ENCODE measurements at regions not wholly inside any gene's neighbourhood (a gene's known extent, or its start where the extent isn't known, plus 50 kb on each side); places are given as distances from the start of the nearest gene placed in this dataset.

DNA sequence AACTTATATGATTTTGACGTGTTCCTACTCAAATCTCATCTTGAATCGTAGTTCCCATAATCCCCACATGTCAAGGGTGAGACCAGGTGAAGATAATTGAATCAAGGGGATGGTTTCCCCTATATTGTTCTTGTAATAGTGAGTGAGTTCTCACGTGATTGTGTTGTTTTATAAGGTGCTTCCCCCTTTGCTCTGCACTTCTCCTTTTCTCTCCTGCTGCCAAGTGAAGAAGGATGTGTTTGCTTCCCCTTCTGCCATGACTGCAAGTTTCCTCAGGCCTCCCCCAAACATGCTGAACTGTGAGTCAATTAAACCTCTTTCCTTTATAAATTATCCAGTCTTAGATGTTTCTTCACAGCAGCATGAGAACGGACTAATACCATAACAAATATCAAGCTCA, 83.2 kb downstream of the MANEA start:
- DNase-seq (ENCODE audit: low spot score) (no peak), ATAC-seq (no peak), FAIRE-seq (no peak)
- Histone ChIP-seq H3K36me3 (replicated peaks in 1 of 2; ENCODE audit: control insufficient read depth in 1 of 2, insufficient read depth in 2 of 2, low read length in 2 of 2) (no peaks in the 10 kb centered on the region), H3K4me2 (ENCODE audit: low read depth, low read length) (no peak overlapping the region), H3K4me3 (replicated peaks in 1 of 3; ENCODE audit: insufficient read depth in 1 of 3, low read depth in 2 of 3, low read length in 3 of 3) (no peak overlapping the region), H3K4me1 (ENCODE audit: insufficient read depth, low read length) (no peaks in the 10 kb centered on the region), H2AFZ (ENCODE audit: low read length) (no peak overlapping the region), H3K9me3 (ENCODE audit: low read length) (no peaks in the 10 kb centered on the region), H4K20me1 (ENCODE audit: insufficient read depth, low read length) (no peaks in the 10 kb centered on the region), H3K9ac (ENCODE audit: insufficient read depth, low read depth, low read length) (no peak overlapping the region), H3K79me2 (ENCODE audit: insufficient read depth, low read length) (no peaks in the 10 kb centered on the region), H3K27ac (ENCODE audit: extremely low read length, insufficient read depth, low read length) (no peak overlapping the region), H3K27me3 (ENCODE audit: control insufficient read depth in 1 of 2, insufficient read depth in 2 of 2, low read length in 2 of 2) (no peaks in the 10 kb centered on the region)
- in situ Hi-C loops (cut with HindIII; ENCODE audit: extremely low pct_ligation_motif_present, low pct_unique_long_range_greater_than_20kb) (no loop called here), intact Hi-C loops (cut with micrococcal nuclease; ENCODE audit: unreplicated experiment) (no loop called here)
- ChIA-PET CTCF (ENCODE audit: low intra/inter-chr PET ratio, low total read pairs) (no interaction called here), POLR2A (no interaction called here)
- no TSS peak for BruUV-seq (replicated peaks)
- WGBS (ENCODE audit: low lambda C conversion rate) = 2% methylated on average over 4 of the region's 4 CpGs
- TF ChIP-seq ZNF30 (CRISPR knock-in tag; IDR thresholded peaks at IDR 0.05) (no peak), GATA4 (IDR thresholded peaks at IDR 0.05; ENCODE audit: borderline replicate concordance, low read depth) (no peak), ZNF768 (CRISPR knock-in tag; IDR thresholded peaks at IDR 0.05) (no peak), IKZF1 (IDR thresholded peaks at IDR 0.05) (no peak), PRMT3 (CRISPR knock-in tag; IDR thresholded peaks at IDR 0.05; ENCODE audit: borderline replicate concordance, low read depth) (no peak)
- TF ChIP-seq, protein P1, sequence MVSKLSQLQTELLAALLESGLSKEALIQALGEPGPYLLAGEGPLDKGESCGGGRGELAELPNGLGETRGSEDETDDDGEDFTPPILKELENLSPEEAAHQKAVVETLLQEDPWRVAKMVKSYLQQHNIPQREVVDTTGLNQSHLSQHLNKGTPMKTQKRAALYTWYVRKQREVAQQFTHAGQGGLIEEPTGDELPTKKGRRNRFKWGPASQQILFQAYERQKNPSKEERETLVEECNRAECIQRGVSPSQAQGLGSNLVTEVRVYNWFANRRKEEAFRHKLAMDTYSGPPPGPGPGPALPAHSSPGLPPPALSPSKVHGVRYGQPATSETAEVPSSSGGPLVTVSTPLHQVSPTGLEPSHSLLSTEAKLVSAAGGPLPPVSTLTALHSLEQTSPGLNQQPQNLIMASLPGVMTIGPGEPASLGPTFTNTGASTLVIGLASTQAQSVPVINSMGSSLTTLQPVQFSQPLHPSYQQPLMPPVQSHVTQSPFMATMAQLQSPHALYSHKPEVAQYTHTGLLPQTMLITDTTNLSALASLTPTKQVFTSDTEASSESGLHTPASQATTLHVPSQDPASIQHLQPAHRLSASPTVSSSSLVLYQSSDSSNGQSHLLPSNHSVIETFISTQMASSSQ (IDR thresholded peaks at IDR 0.05; ENCODE audit: low read depth) = no peak
- TF ChIP-seq, protein P1 (CRISPR knock-in tag; IDR thresholded peaks at IDR 0.05; ENCODE audit: borderline replicate concordance) = no peak
- TF ChIP-seq, protein P2, sequence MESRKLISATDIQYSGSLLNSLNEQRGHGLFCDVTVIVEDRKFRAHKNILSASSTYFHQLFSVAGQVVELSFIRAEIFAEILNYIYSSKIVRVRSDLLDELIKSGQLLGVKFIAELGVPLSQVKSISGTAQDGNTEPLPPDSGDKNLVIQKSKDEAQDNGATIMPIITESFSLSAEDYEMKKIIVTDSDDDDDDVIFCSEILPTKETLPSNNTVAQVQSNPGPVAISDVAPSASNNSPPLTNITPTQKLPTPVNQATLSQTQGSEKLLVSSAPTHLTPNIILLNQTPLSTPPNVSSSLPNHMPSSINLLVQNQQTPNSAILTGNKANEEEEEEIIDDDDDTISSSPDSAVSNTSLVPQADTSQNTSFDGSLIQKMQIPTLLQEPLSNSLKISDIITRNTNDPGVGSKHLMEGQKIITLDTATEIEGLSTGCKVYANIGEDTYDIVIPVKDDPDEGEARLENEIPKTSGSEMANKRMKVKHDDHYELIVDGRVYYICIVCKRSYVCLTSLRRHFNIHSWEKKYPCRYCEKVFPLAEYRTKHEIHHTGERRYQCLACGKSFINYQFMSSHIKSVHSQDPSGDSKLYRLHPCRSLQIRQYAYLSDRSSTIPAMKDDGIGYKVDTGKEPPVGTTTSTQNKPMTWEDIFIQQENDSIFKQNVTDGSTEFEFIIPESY (CRISPR knock-in tag; IDR thresholded peaks at IDR 0.05) = no peak

All from HepG2 (cell line).